Activated T-helper 1 cell treated with anti-CD3 and anti-CD28 coated beads, Interleukin-2, amount 50 U/mL, for 16 hours (primary cell): ENCODE measurements at regions not wholly inside any gene's neighbourhood (a gene's known extent, or its start where the extent isn't known, plus 50 kb on each side); places are given as distances from the start of the nearest gene placed in this dataset.

Source experiments
- DNase-seq, 2 donors: peaks; one replicate each; pipeline ENCODE4 v3.0.0-alpha.2; 2020; ENCODE audit warnings: low read depth in 1 of 2, low spot score in 1 of 2

DNA sequence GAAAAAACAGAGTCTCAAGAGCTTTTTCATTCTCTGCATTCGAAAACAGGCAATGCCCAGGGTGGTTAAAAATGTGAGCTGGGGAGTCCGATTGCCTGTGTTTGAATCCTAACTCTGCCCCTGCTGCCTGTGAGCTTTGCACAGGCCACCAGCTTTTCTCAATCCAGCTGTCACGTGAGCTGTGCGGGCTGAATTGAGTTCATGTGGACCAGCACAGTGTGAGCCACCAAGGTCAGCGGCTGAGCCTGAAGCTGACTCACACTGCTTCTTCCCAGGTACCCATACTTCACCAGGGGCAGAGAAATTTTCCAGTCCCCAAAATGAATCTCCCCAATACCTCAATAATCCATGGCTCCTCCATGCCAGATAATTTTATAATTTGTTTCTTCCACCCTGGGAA is 64.4 kb upstream of the SLCO3A1 start:
- no peak for DNase-seq

DNA sequence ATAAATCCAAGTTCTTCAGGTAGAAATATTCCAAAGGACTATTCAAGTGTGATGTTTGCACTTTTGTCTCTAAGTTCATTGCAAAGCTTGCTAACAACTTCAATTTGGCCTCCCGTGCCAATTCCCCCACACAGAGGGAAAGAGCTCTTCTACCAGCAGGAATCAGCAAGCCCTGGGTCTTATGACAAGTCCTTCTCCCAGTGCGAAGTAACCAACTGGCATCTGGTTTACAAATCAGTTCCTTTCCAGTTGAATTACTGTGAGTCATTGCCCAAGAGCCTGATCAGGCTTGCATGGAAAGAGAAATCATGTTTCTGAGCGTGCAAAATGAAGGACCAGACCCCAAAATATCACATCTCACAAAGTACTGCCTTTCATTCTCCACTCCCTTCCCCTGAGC is 62.7 kb upstream of the SLCO3A1 start:
- no peak for DNase-seq

DNA sequence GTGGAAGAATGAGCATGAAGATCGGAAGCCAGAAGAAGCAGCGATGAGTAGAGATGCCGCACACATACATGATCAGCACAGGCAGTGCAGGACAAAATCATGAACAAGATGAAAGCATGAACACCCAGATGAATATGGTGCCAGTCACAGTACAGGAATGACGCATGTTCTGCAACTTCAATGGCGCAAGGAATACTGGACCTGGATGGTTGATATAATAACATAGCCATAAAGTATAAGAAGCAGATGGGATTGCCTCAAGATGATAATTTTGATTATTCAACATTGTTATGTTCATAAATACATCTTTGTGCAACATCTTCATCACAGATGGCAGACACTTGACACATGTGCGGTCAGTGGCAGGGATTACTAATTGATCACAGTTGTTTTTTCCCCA is 59.7 kb upstream of the SLCO3A1 start:
- no peak for DNase-seq

DNA sequence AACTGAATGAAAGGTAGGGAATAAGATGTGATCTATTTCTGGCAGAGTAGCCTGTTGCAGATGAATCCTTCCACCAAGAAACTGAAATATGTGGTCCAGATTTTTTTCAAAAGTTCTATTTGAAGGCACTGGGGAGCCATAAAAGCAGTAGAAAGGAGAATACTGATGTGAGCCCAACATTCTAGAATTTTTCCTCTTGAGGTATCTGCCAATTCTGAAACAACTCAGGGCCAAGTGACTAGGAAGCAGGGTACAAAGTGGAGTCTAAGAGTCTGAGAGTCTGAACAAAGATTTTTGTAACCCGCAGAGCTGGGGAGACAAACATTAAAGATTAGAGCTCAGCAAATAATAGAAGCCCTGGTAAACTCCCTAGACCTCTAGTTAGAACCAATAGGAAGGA is 58.3 kb upstream of the SLCO3A1 start:
- no peak for DNase-seq

DNA sequence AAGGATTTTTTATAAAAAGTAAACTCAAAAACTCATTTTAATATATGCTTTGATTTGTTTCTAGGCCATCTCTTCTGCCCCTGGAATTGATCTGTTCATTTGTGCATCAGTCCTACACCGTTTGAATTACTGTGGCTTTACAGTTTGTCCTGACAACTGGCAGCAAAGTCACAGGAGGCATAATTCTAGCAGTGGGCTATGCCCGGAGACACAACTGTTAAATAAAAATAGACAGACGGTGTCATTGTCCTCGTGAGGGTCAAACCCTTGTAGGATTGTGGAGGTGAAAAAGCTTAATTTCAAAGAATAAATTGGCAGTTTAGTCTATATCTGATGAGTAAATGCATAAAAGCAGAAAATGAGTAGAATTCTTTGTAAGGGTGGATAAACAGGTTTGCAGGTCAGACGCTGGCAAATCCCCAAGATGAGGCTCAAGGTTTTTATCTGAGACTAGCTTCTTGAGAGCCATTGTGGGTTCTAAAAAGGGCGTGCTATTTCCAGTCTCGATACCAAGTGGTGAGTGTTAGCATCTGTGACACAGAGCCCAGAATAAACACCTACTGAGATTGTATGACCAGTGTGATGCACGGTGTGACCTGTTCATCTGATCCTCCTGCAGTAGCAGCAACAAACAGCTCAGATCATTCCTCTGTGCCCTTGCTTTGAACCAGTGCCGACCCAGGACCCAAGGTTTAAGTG is 51.5 kb upstream of the SLCO3A1 start:
- DNase-seq, result no peak

GRCh38 chr15:91803260-91803659 is 50.2 kb upstream of the SLCO3A1 start:
- no peak for DNase-seq
